Progenitor cell of endocrine pancreas (in vitro differentiated cells): ENCODE measurements at regions not wholly inside any gene's neighbourhood (a gene's known extent, or its start where the extent isn't known, plus 50 kb on each side); places are given as distances from the start of the nearest gene placed in this dataset.
"Not testable (repeated sequence)": the region's sequence is repeated elsewhere in the genome, so short reads cannot be mapped to it uniquely, and the experiment has no call there.

Source experiments
- DNase-seq: peaks from one replicate; pipeline ENCODE4 v3.0.0; 2021; ENCODE audit warnings: low spot score; ENCODE audit not compliant: unreplicated experiment
- H3K27ac Mint-ChIP-seq: 2 replicates; pipeline ENCODE4 v1.8.0; 2021; ENCODE audit warnings: mild to moderate bottlenecking, moderate library complexity, mixed read lengths
- H3K27me3 Mint-ChIP-seq: 2 replicates; pipeline ENCODE4 v1.8.0; 2021; ENCODE audit warnings: mixed read lengths
- H3K36me3 Mint-ChIP-seq: 2 replicates; pipeline ENCODE4 v1.8.0; 2022; ENCODE audit warnings: mixed read lengths; ENCODE audit not compliant: insufficient read depth
- H3K4me1 Mint-ChIP-seq: 2 replicates; pipeline ENCODE4 v1.8.0; 2021; ENCODE audit warnings: low read depth, mixed read lengths
- H3K4me3 Mint-ChIP-seq: 2 replicates; pipeline ENCODE4 v1.8.0; 2021; ENCODE audit warnings: low read depth, mild to moderate bottlenecking, moderate library complexity, mixed read lengths
- H3K9me3 Mint-ChIP-seq: 2 replicates; pipeline ENCODE4 v1.8.0; 2021; ENCODE audit warnings: low read depth, mixed read lengths
- CTCF ChIP-seq: fragments of 200-600 bp; sonication (generic); IDR thresholded peaks from one replicate; pipeline ENCODE4 v1.5.0; 2021; ENCODE audit warnings: antibody characterized with exemption, mild to moderate bottlenecking; ENCODE audit not compliant: unreplicated experiment

DNA sequence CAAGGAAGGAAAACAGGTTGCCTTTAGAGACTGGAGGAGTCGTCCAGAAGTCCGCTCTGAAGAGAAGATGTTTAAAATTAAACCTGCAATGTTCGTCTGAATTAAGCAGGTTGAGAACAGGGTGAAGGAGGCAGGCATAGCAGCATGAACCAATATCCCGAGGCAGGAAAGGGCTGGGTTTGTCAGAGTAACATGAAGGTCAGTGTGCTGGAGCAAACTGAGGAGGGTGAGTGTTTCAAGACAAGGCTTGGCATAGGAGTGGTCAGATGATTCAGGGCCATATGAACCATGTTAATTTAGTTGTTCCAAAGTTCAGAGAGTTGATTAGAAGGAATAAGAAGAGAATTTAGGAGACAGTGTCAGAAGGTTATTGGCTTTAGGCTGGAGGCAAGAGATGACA, 93.3 kb downstream of the UTRN start:
- Mint-ChIP-seq H3K9me3 (peaks cover 10% of the 10 kb centered on the region), H3K4me1 (peaks cover 25% of the 10 kb centered on the region), H3K27ac (peak overlapping the region; percentile 0), H3K36me3 (peaks cover 12% of the 10 kb centered on the region), H3K4me3 (no peak overlapping the region), H3K27me3 (no peaks in the 10 kb centered on the region)
- TF ChIP-seq CTCF, result no peak
- no peak for DNase-seq

DNA sequence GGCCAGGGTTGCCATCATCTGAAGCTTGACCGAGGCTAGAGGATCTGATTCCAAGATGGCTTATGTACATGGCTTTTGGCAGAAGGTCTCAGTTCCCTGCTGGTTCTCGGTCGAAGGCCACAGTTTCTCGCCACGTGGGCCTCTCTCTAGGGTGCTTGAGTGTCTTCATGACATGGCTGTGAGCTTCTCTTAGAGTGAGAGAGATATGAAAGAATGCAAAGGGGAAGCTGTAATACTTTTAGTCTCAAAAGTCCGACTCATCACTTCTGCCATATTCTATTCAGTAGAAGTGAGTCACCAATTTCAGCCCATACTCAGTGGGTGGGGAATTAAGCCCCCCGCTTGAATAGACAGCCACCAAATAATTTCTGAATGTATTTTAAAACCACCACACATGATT, 94.2 kb downstream of the UTRN start:
- no peak for DNase-seq
- peaks cover 12% of the 10 kb centered on the region for H3K36me3 Mint-ChIP-seq
- peaks cover 10% of the 10 kb centered on the region for H3K9me3 Mint-ChIP-seq
- no peak for TF ChIP-seq CTCF
- no peaks in the 10 kb centered on the region for H3K27me3 Mint-ChIP-seq
- H3K4me1 Mint-ChIP-seq, result peaks cover 26% of the 10 kb centered on the region
- no peak overlapping the region for H3K27ac Mint-ChIP-seq
- no peak overlapping the region for H3K4me3 Mint-ChIP-seq

DNA sequence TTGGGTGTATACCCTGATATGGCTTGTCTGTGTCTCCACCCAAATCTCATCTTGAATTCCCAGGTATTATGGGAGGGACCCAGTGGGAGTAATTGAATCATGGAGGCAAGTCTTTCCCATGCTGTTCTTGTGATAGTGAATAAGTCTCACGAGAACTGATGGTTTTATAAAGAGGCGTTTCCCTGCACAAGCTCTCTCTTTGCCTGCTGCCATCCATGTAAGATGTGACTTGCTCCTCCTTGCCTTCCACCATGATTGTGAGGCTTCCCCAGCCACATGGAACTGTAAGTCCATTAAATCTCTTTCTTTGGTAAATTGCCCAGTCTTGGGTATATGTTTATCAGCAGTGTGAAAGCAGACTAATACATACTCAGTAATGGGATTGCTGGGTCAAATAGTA, 96.4 kb downstream of the UTRN start:
- H3K27ac Mint-ChIP-seq, H3K4me3 Mint-ChIP-seq, DNase-seq, H3K27me3 Mint-ChIP-seq: not testable (repeated sequence)
- Mint-ChIP-seq H3K36me3 (peaks cover 12% of the 10 kb centered on the region), H3K9me3 (peaks cover 13% of the 10 kb centered on the region), H3K4me1 (peaks cover 22% of the 10 kb centered on the region)

DNA sequence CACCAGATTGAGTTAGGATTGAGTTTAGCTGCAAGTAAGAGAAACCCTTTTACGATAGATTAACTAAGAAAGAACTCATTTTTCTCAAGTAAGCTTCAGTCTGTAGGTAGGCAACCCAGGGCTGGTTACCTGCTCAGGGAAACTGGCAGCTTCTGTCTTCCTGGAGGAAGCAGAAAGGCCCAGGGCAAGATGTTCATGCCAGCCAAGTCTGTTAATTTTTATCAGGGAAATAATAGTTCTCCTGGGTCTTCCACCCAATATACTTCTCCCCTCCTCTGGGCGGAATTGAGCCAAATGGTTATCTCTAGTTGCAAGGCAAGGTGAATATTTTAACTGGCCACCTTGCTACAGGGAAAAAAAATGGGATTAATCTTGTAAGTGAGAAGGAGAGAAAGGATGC, 98.2 kb downstream of the UTRN start:
- Mint-ChIP-seq H3K27me3 (no peaks in the 10 kb centered on the region), H3K27ac (no peak overlapping the region), H3K4me3 (no peak overlapping the region), H3K4me1 (peaks cover 12% of the 10 kb centered on the region), H3K36me3 (peaks cover 16% of the 10 kb centered on the region), H3K9me3 (peaks cover 13% of the 10 kb centered on the region)
- no peak for TF ChIP-seq CTCF
- DNase-seq, result no peak

- peaks cover 15% of the 10 kb centered on the region for H3K4me1 Mint-ChIP-seq
- peaks cover 16% of the 10 kb centered on the region for H3K36me3 Mint-ChIP-seq
- H3K27ac Mint-ChIP-seq, result no peak overlapping the region
- no peaks in the 10 kb centered on the region for H3K27me3 Mint-ChIP-seq
- peaks cover 13% of the 10 kb centered on the region for H3K9me3 Mint-ChIP-seq
- no peak overlapping the region for H3K4me3 Mint-ChIP-seq
- TF ChIP-seq CTCF, result no peak
- DNase-seq, result no peak
Observed at GRCh38 chr6:144384427-144384826, 99.3 kb downstream of the UTRN start.

DNA sequence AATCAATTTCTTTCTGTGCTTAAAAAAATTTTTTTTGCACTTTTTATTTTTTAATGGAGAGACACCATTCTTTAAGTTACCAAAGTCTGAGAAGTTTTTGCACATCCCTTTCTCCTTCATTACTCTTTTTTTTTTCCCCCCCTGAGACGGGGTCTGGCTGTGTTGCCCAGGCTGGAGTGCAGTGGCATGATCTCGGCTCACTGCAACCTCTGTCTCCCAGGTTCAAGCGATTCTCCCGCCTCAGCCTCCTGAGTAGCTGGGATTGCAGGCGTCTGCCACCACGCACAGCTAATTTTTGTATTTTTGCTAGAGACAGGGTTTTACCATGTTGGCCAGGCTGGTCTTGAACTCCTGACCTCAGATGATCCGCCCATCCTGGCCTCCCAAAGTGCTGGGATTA, 104.3 kb downstream of the UTRN start:
- H3K27me3 Mint-ChIP-seq, H3K4me3 Mint-ChIP-seq, H3K9me3 Mint-ChIP-seq, H3K27ac Mint-ChIP-seq, DNase-seq: not testable (repeated sequence)
- peaks cover 25% of the 10 kb centered on the region for H3K4me1 Mint-ChIP-seq
- peaks cover 11% of the 10 kb centered on the region for H3K36me3 Mint-ChIP-seq

GRCh38 chr6:144390202-144390601, 105.1 kb downstream of the UTRN start:
- H3K27me3 Mint-ChIP-seq, result no peaks in the 10 kb centered on the region
- peaks cover 11% of the 10 kb centered on the region for H3K36me3 Mint-ChIP-seq
- H3K4me3 Mint-ChIP-seq, result no peak overlapping the region
- no peak for DNase-seq
- H3K9me3 Mint-ChIP-seq, result no peaks in the 10 kb centered on the region
- no peak for TF ChIP-seq CTCF
- H3K4me1 Mint-ChIP-seq, result peaks cover 21% of the 10 kb centered on the region
- H3K27ac Mint-ChIP-seq, result no peak overlapping the region
